Panc1 (cell line): ENCODE measurements at regions not wholly inside any gene's neighbourhood (a gene's known extent, or its start where the extent isn't known, plus 50 kb on each side); places are given as distances from the start of the nearest gene placed in this dataset.

ENCODE experiments used
- ATAC-seq: fragments of 200-7000 bp; cut with Tn5 transposase; 2 replicates; pipeline ENCODE4 v1.9.1; 2020; ENCODE audit warnings: mild to moderate bottlenecking, moderate library complexity
- BruUV-seq: library from RNA; stranded (reverse); fragments of 400-500 nt; replicated peaks from 2 replicates; lab custom pipeline; 2021; lab: Mats Ljungman, UMichigan
- CTCF ChIA-PET: fragments of 300-600 bp; sonication (Branson Sonifier 250); formaldehyde crosslinking; loops from one replicate; lab custom pipeline; 2022; ENCODE audit warnings: antibody characterized with exemption; lab: Charles Lee
- POLR2A ChIA-PET: fragments of 300-600 bp; sonication (Branson Sonifier 250); formaldehyde crosslinking; loops from one replicate; lab custom pipeline; 2022; ENCODE audit warnings: antibody characterized with exemption; lab: Charles Lee
- DNase-seq: peaks from one replicate; pipeline ENCODE4 v3.0.0-alpha.2; 2010; ENCODE audit warnings: low read depth, low spot score
- H3K27ac ChIP-seq: 2 replicates; pipeline ENCODE4 v1.5.1; 2011; ENCODE audit warnings: mild to moderate bottlenecking, low read length, inconsistent platforms
- H3K27me3 ChIP-seq: fragments of 200-500 bp; sonication (Bioruptor generic); 2 replicates; pipeline ENCODE4 v1.6.0; 2014; ENCODE audit warnings: low read length, inconsistent platforms; ENCODE audit not compliant: control insufficient read depth, insufficient read depth
- H3K36me3 ChIP-seq: fragments of 200-500 bp; sonication (Bioruptor generic); 2 replicates; pipeline ENCODE4 v1.5.1; 2014; ENCODE audit warnings: inconsistent platforms, mild to moderate bottlenecking, low read length, moderate library complexity; ENCODE audit not compliant: control insufficient read depth, insufficient read depth
- H3K4me1 ChIP-seq: 2 replicates; pipeline ENCODE4 v1.5.1; 2011; ENCODE audit warnings: inconsistent platforms, mild to moderate bottlenecking, low read length, moderate library complexity; ENCODE audit not compliant: control insufficient read depth, insufficient read depth
- H3K4me3 ChIP-seq, 2 experiments: 2 replicates each; pipeline ENCODE4 v1.5.1; 2011 to 2012; ENCODE audit warnings: low read depth in 2 of 2, low read length in 2 of 2, mild to moderate bottlenecking in 2 of 2, inconsistent platforms in 1 of 2, moderate library complexity in 1 of 2
- H3K9me3 ChIP-seq: fragments of 200-500 bp; sonication (Bioruptor generic); 2 replicates; pipeline ENCODE4 v1.5.1; 2014; ENCODE audit warnings: low read depth, mild to moderate bottlenecking, inconsistent platforms, low read length, moderate library complexity; ENCODE audit not compliant: control insufficient read depth, insufficient read depth
- POLR2AphosphoS5 ChIP-seq: IDR thresholded peaks from 2 replicates; pipeline ENCODE4 v1.6.1; 2012; ENCODE audit warnings: mild to moderate bottlenecking, low read depth, low read length, moderate library complexity
- SIN3A ChIP-seq: IDR thresholded peaks from 2 replicates; pipeline ENCODE4 v1.6.1; 2012; ENCODE audit warnings: low read depth, mild to moderate bottlenecking, low read length, moderate library complexity, borderline replicate concordance; ENCODE audit not compliant: insufficient read depth
- TCF7L2 ChIP-seq: IDR thresholded peaks from 2 replicates; pipeline ENCODE4 v1.6.1; 2011; ENCODE audit warnings: mild to moderate bottlenecking, low read depth, low read length, inconsistent platforms
- in situ Hi-C: cut with HindIII; loops from 2 replicates; pipeline ENCODE4 v1.10.0; 2016; ENCODE audit warnings: low sequenced_read_pairs, low pct_unique_long_range_greater_than_20kb
- intact Hi-C: fragments of 100-400 bp; cut with micrococcal nuclease; formaldehyde crosslinking; loops from one replicate; pipeline ENCODE4 v1.10.0; 2022; ENCODE audit not compliant: unreplicated experiment
- TF ChIP-seq, protein P1 (sequence below): fragments of 450-650 bp; IDR thresholded peaks from 2 replicates; pipeline ENCODE4 v1.5.1; 2017; ENCODE audit warnings: mild to moderate bottlenecking
- TF ChIP-seq, protein P2 (sequence below), 2 experiments: IDR thresholded peaks; 2 replicates each; pipeline ENCODE4 v1.6.1; 2011 to 2012; ENCODE audit warnings: low read depth in 2 of 2, control low read depth in 1 of 2, low read length in 1 of 2, mild to moderate bottlenecking in 1 of 2, moderate library complexity in 1 of 2; ENCODE audit not compliant: insufficient read depth in 1 of 2

DNA sequence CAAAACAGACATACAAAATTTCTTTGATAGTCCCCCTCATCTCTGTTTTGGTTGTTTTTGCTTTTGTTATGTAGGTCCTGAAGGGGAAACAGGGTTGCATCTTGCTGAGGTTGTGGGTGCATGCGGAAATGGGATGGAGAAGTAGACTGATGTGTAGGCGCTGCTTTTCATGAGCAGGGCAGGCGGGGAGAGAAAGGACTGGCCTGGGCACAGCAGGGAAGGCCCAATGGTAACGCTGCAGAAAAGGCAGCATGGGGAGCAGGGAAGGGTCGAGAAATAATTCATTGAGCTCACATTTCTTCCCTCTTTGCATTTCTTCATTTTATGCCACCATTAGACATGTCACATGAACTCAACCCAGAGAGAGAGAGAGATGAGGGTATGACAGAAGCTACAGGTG, 74.3 kb upstream of the CCN2 start:
- peaks cover 10% of the 10 kb centered on the region; the same call in 1 of the 2 replicates for H3K4me1 ChIP-seq
- ATAC-seq (no peak), DNase-seq (no peak)
- H3K27ac ChIP-seq, result no peak overlapping the region
- POLR2A ChIA-PET, result no interaction called here
- H3K27me3 ChIP-seq, result no peaks in the 10 kb centered on the region
- intact Hi-C loops, result no loop called here
- BruUV-seq, result no TSS peak
- in situ Hi-C loops, result no loop called here
- H3K36me3 ChIP-seq, result no peaks in the 10 kb centered on the region
- no peak overlapping the region for H3K4me3 ChIP-seq
- no peaks in the 10 kb centered on the region for H3K9me3 ChIP-seq
- CTCF ChIA-PET, result no interaction called here
- TF ChIP-seq, protein P1, sequence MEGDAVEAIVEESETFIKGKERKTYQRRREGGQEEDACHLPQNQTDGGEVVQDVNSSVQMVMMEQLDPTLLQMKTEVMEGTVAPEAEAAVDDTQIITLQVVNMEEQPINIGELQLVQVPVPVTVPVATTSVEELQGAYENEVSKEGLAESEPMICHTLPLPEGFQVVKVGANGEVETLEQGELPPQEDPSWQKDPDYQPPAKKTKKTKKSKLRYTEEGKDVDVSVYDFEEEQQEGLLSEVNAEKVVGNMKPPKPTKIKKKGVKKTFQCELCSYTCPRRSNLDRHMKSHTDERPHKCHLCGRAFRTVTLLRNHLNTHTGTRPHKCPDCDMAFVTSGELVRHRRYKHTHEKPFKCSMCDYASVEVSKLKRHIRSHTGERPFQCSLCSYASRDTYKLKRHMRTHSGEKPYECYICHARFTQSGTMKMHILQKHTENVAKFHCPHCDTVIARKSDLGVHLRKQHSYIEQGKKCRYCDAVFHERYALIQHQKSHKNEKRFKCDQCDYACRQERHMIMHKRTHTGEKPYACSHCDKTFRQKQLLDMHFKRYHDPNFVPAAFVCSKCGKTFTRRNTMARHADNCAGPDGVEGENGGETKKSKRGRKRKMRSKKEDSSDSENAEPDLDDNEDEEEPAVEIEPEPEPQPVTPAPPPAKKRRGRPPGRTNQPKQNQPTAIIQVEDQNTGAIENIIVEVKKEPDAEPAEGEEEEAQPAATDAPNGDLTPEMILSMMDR, result no peak
- TF ChIP-seq TCF7L2 (no peak), POLR2AphosphoS5 (no peak), SIN3A (no peak)

GRCh38 chr6:132023490-132023889, 72.3 kb upstream of the CCN2 start:
- no peak for DNase-seq

GRCh38 chr6:132021552-132022375, 70.6 kb upstream of the CCN2 start:
- H3K4me3 ChIP-seq, result no peak overlapping the region
- H3K27ac ChIP-seq, result peak overlapping the region; percentile 57
- DNase-seq (no peak), ATAC-seq (peak; percentile 79)
- CTCF ChIA-PET, result no interaction called here
- POLR2A ChIA-PET, result interaction anchor here (0.6 kb wide), 1 partner anchor 73 kb away, joined by 4 read pairs; no protein-coding TSS in a partner anchor
- no peaks in the 10 kb centered on the region for H3K36me3 ChIP-seq
- H3K9me3 ChIP-seq, result no peaks in the 10 kb centered on the region
- H3K4me1 ChIP-seq, result peaks cover 13% of the 10 kb centered on the region; the same call in 1 of the 2 replicates
- in situ Hi-C loops (no loop called here), intact Hi-C loops (no loop called here)
- H3K27me3 ChIP-seq, result no peaks in the 10 kb centered on the region
- BruUV-seq, result no TSS peak
- TF ChIP-seq, protein P2, sequence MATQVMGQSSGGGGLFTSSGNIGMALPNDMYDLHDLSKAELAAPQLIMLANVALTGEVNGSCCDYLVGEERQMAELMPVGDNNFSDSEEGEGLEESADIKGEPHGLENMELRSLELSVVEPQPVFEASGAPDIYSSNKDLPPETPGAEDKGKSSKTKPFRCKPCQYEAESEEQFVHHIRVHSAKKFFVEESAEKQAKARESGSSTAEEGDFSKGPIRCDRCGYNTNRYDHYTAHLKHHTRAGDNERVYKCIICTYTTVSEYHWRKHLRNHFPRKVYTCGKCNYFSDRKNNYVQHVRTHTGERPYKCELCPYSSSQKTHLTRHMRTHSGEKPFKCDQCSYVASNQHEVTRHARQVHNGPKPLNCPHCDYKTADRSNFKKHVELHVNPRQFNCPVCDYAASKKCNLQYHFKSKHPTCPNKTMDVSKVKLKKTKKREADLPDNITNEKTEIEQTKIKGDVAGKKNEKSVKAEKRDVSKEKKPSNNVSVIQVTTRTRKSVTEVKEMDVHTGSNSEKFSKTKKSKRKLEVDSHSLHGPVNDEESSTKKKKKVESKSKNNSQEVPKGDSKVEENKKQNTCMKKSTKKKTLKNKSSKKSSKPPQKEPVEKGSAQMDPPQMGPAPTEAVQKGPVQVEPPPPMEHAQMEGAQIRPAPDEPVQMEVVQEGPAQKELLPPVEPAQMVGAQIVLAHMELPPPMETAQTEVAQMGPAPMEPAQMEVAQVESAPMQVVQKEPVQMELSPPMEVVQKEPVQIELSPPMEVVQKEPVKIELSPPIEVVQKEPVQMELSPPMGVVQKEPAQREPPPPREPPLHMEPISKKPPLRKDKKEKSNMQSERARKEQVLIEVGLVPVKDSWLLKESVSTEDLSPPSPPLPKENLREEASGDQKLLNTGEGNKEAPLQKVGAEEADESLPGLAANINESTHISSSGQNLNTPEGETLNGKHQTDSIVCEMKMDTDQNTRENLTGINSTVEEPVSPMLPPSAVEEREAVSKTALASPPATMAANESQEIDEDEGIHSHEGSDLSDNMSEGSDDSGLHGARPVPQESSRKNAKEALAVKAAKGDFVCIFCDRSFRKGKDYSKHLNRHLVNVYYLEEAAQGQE (IDR thresholded peaks at IDR 0.05; ENCODE audit: insufficient read depth in 1 of 2, low read depth in 2 of 2, low read length in 1 of 2), result no peak
- no peak for TF ChIP-seq SIN3A
- TF ChIP-seq, protein P1, result no peak
- TF ChIP-seq TCF7L2, result peak; percentile 63
- no peak for TF ChIP-seq POLR2AphosphoS5

More at GRCh38 chr6:132023490-132023889, 72.3 kb upstream of the CCN2 start:
- Histone ChIP-seq H3K4me1 (peaks cover 13% of the 10 kb centered on the region; the same call in 1 of the 2 replicates), H3K36me3 (no peaks in the 10 kb centered on the region), H3K27me3 (no peaks in the 10 kb centered on the region), H3K4me3 (no peak overlapping the region), H3K27ac (peak overlapping the region; percentile 57; the same call in 1 of the 2 replicates), H3K9me3 (no peaks in the 10 kb centered on the region)
- ATAC-seq, result no peak
- TF ChIP-seq, protein P1, result peak; percentile 26; the same call in 1 of the 2 replicates
- TF ChIP-seq POLR2AphosphoS5, result no peak
- ChIA-PET POLR2A (no interaction called here), CTCF (no interaction called here)
- no TSS peak for BruUV-seq
- intact Hi-C loops, result no loop called here
- in situ Hi-C loops, result no loop called here
